ENCODE measurements at regions not wholly inside any gene's neighbourhood (a gene's known extent, or its start where the extent isn't known, plus 50 kb on each side); places are given as distances from the start of the nearest gene placed in this dataset.

GRCh38 chr1:185450060-185450788 lies 133.2 kb upstream of the IVNS1ABP start:
- Histone ChIP-seq H3K36me3 (ENCODE audit: control insufficient read depth, insufficient read depth, low read length) (no peaks in the 10 kb centered on the region), H3K27ac (ENCODE audit: insufficient read depth, low read length) (no peak overlapping the region), H4K8ac (ENCODE audit: low read depth in 2 of 2, low read length in 2 of 2) (no peak overlapping the region), H3K14ac (replicated peaks; ENCODE audit: low read depth, low read length) (no peak overlapping the region), H2BK120ac (ENCODE audit: low read depth, low read length) (no peak overlapping the region), H2AK9ac (replicated peaks; ENCODE audit: low read depth, low read length, poor library complexity) (no peak overlapping the region), H4K5ac (ENCODE audit: low read depth, low read length) (no peak overlapping the region), H2BK20ac (ENCODE audit: low read depth, low read length) (no peak overlapping the region), H3K4ac (ENCODE audit: low read depth, low read length) (no peak overlapping the region), H3K79me1 (ENCODE audit: low read depth in 1 of 2, low read length in 2 of 2) (no peaks in the 10 kb centered on the region), H3K9me3 (ENCODE audit: control insufficient read depth, insufficient read depth, low read length) (no peaks in the 10 kb centered on the region; the same call in 1 of the 2 replicates), H3K9ac (ENCODE audit: low read depth, low read length) (no peak overlapping the region), H3K4me2 (ENCODE audit: low read depth, low read length) (no peak overlapping the region), H2AFZ (replicated peaks; ENCODE audit: low read length, poor library complexity) (no peak overlapping the region), H4K20me1 (ENCODE audit: insufficient read depth, low read length) (no peaks in the 10 kb centered on the region), H3K56ac (ENCODE audit: extremely low read depth, insufficient read depth, low read length) (no peak overlapping the region), H2BK5ac (ENCODE audit: low read depth, low read length, poor library complexity, severe bottlenecking) (no peak overlapping the region), H2AK5ac (ENCODE audit: low read depth, low read length) (no peak overlapping the region), H3K27me3 (ENCODE audit: control insufficient read depth, insufficient read depth, low read length) (no peaks in the 10 kb centered on the region), H4K91ac (ENCODE audit: insufficient read depth, low read depth, low read length) (no peak overlapping the region), H2BK15ac (ENCODE audit: low read depth, low read length) (no peak overlapping the region), H3K18ac (ENCODE audit: low read depth, low read length) (no peak overlapping the region), H3K4me1 (ENCODE audit: control insufficient read depth, insufficient read depth, low read length) (peaks cover 5% of the 10 kb centered on the region), H3K4me3 (ENCODE audit: insufficient read depth, low read depth, low read length) (no peak overlapping the region), H3K9me1 (ENCODE audit: insufficient read depth, low read length) (peaks cover 5% of the 10 kb centered on the region; the same call in 1 of the 2 replicates), H3K23ac (ENCODE audit: low read depth, low read length) (no peak overlapping the region)
- no TSS peak for BruUV-seq (replicated peaks)
- dilution Hi-C loops (cut with HindIII; ENCODE audit: low sequenced_read_pairs, unreplicated experiment): no loop called here
- in situ Hi-C loops (cut with MboI; ENCODE audit: low sequenced_read_pairs): no loop called here
- CTCF ChIA-PET: no interaction called here
- no peak for TF ChIP-seq CEBPB (IDR thresholded peaks at IDR 0.05; ENCODE audit: low read depth, low read length)
- no peak for TF ChIP-seq ELK1 (IDR thresholded peaks at IDR 0.05; ENCODE audit: borderline replicate concordance, low read depth, low read length)
- no peak for TF ChIP-seq MAZ (IDR thresholded peaks at IDR 0.05; ENCODE audit: borderline replicate concordance, low read depth, low read length)
- no peak for TF ChIP-seq MXI1 (IDR thresholded peaks at IDR 0.05; ENCODE audit: borderline replicate concordance, low read depth, low read length)
- no peak for TF ChIP-seq RCOR1 (IDR thresholded peaks at IDR 0.05; ENCODE audit: insufficient replicate concordance, low read length)
- no peak for TF ChIP-seq CTCF (conservative IDR thresholded peaks at IDR 0.05; ENCODE audit: low read depth, low read length)
- TF ChIP-seq USF2 (IDR thresholded peaks at IDR 0.05; ENCODE audit: low read depth, low read length): no peak
- ATAC-seq (ENCODE audit: low read depth) (no peak), DNase-seq (no peak)
- no CpG with 5 or more reads among the region's 3 CpGs for WGBS, 2 experiments (ENCODE audit: extremely low coverage in 2 of 2, insufficient read length in 1 of 2)
- intact Hi-C loops (cut with micrococcal nuclease): loop anchor here (5.0 kb wide), 1 partner anchor 197 kb away; no protein-coding TSS in a partner anchor
- POLR2A ChIA-PET (ENCODE audit: unreplicated experiment): no interaction called here

All from IMR-90 (cell line).